ENCODE measurements at regions not wholly inside any gene's neighbourhood (a gene's known extent, or its start where the extent isn't known, plus 50 kb on each side); places are given as distances from the start of the nearest gene placed in this dataset.

GRCh38 chr9:99335280-99335679, 113.2 kb downstream of the SEC61B start:
- FAIRE-seq: no peak

- no peak for FAIRE-seq
These were observed 113.9 kb downstream of the SEC61B start for GRCh38 chr9:99336005-99336404.

GRCh38 chr9:99336531-99336930, 114.4 kb downstream of the SEC61B start:
- FAIRE-seq: no peak

- no peak for FAIRE-seq
These were observed 118.2 kb downstream of the SEC61B start for GRCh38 chr9:99340281-99340680.

GRCh38 chr9:99341686-99342085, 119.6 kb downstream of the SEC61B start:
- FAIRE-seq: no peak

GRCh38 chr9:99345451-99345850, 123.4 kb downstream of the SEC61B start:
- FAIRE-seq: no peak

GRCh38 chr9:99345942-99346341, 123.9 kb downstream of the SEC61B start:
- FAIRE-seq: no peak

GRCh38 chr9:99347568-99347967, 125.5 kb downstream of the SEC61B start:
- FAIRE-seq: no peak

GRCh38 chr9:99348289-99348688, 126.2 kb downstream of the SEC61B start:
- no peak for FAIRE-seq

- no peak for FAIRE-seq
These were observed 127.8 kb downstream of the SEC61B start for GRCh38 chr9:99349870-99350269.

- FAIRE-seq: no peak
These were observed 128.4 kb downstream of the SEC61B start for GRCh38 chr9:99350461-99350860.

GRCh38 chr9:99351647-99352046, 129.6 kb downstream of the SEC61B start:
- no peak for FAIRE-seq

- FAIRE-seq: no peak
These were observed 130.7 kb downstream of the SEC61B start for GRCh38 chr9:99352826-99353225.

- FAIRE-seq: no peak
These were observed 131.3 kb downstream of the SEC61B start for GRCh38 chr9:99353408-99353807.

- FAIRE-seq: no peak
These were observed 132.0 kb downstream of the SEC61B start for GRCh38 chr9:99354104-99354503.

GRCh38 chr9:99356512-99356971, 134.5 kb downstream of the SEC61B start:
- no peak for FAIRE-seq

- FAIRE-seq: no peak
These were observed 135.5 kb downstream of the SEC61B start for GRCh38 chr9:99357575-99357974.

GRCh38 chr9:99358668-99359067, 136.6 kb downstream of the SEC61B start:
- FAIRE-seq: no peak

- FAIRE-seq: no peak
These were observed 137.3 kb downstream of the SEC61B start for GRCh38 chr9:99359336-99359735.

- no peak for FAIRE-seq
These were observed 137.9 kb downstream of the SEC61B start for GRCh38 chr9:99360026-99360425.

- FAIRE-seq: no peak
These were observed 139.7 kb downstream of the SEC61B start for GRCh38 chr9:99361817-99362216.

- no peak for FAIRE-seq
These were observed 140.2 kb downstream of the SEC61B start for GRCh38 chr9:99362321-99362720.

- FAIRE-seq: no peak
These were observed 141.4 kb downstream of the SEC61B start for GRCh38 chr9:99363509-99363908.

GRCh38 chr9:99365233-99365980, 143.3 kb downstream of the SEC61B start:
- FAIRE-seq: no peak

GRCh38 chr9:99366183-99366582, 144.1 kb downstream of the SEC61B start:
- no peak for FAIRE-seq
